Fibroblast of lung (primary cell): ENCODE measurements at regions not wholly inside any gene's neighbourhood (a gene's known extent, or its start where the extent isn't known, plus 50 kb on each side); places are given as distances from the start of the nearest gene placed in this dataset.

Experiments
- EZH2 ChIP-seq: IDR thresholded peaks from 2 replicates; pipeline ENCODE4 v1.5.1; 2012; ENCODE audit warnings: low read length, control low read depth, mild to moderate bottlenecking; ENCODE audit errors: missing control alignments
- TF ChIP-seq, protein P1 (sequence below), 2 donors: IDR thresholded peaks in 1 of 2; conservative IDR thresholded peaks in 1 of 2; 1 replicate in 1 of 2; 2 replicates in 1 of 2; pipeline ENCODE4 v1.5.1; 2011 to 2012; ENCODE audit warnings: low read length in 2 of 2, control low read depth in 1 of 2, inconsistent platforms in 1 of 2, low read depth in 1 of 2, mild to moderate bottlenecking in 1 of 2

GRCh38 chr10:4602764-4603491, 223.1 kb upstream of the AKR1E2 start:
- TF ChIP-seq, protein P1, sequence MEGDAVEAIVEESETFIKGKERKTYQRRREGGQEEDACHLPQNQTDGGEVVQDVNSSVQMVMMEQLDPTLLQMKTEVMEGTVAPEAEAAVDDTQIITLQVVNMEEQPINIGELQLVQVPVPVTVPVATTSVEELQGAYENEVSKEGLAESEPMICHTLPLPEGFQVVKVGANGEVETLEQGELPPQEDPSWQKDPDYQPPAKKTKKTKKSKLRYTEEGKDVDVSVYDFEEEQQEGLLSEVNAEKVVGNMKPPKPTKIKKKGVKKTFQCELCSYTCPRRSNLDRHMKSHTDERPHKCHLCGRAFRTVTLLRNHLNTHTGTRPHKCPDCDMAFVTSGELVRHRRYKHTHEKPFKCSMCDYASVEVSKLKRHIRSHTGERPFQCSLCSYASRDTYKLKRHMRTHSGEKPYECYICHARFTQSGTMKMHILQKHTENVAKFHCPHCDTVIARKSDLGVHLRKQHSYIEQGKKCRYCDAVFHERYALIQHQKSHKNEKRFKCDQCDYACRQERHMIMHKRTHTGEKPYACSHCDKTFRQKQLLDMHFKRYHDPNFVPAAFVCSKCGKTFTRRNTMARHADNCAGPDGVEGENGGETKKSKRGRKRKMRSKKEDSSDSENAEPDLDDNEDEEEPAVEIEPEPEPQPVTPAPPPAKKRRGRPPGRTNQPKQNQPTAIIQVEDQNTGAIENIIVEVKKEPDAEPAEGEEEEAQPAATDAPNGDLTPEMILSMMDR (conservative IDR thresholded peaks at IDR 0.05 in 1 of 2, IDR thresholded peaks at IDR 0.05 in 1 of 2; ENCODE audit: low read depth in 1 of 2, low read length in 2 of 2) = no peak
- TF ChIP-seq EZH2 = no peak
